NT2/D1 (cell line): ENCODE measurements at regions not wholly inside any gene's neighbourhood (a gene's known extent, or its start where the extent isn't known, plus 50 kb on each side); places are given as distances from the start of the nearest gene placed in this dataset.

Experiments used
- YY1 ChIP-seq: IDR thresholded peaks from 2 replicates; pipeline ENCODE4 v1.6.1; 2011; ENCODE audit not compliant: insufficient read length, insufficient read depth
- ZNF274 ChIP-seq: IDR thresholded peaks from 2 replicates; pipeline ENCODE4 v1.6.1; 2011; ENCODE audit warnings: mild to moderate bottlenecking, low read depth, low read length

DNA sequence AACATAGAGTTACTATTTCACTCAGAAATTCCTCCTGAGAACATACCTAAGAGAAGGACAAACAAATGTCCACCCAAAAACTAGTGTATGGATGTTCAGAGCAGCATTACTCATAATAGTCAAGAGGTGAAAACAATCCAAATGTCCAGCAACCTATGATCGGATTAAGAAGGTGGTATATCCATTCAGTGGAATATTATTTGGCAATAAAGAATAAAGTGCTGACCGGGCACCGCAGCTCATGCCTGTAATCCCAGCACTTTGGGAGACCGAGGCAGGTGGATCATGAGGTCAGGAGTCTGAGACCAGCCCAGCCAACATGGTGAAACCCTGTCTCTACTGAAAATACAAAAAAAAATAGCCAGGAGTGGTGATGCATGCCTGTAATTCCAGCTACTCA, 182.8 kb upstream of the AGAP1 start:
- TF ChIP-seq YY1: no peak
- no peak for TF ChIP-seq ZNF274
